Panc1 (cell line): ENCODE measurements at regions not wholly inside any gene's neighbourhood (a gene's known extent, or its start where the extent isn't known, plus 50 kb on each side); places are given as distances from the start of the nearest gene placed in this dataset.

Experiments
- ATAC-seq: fragments of 200-7000 bp; cut with Tn5 transposase; 2 replicates; pipeline ENCODE4 v1.9.1; 2020; ENCODE audit warnings: mild to moderate bottlenecking, moderate library complexity
- BruUV-seq: library from RNA; stranded (reverse); fragments of 400-500 nt; replicated peaks from 2 replicates; lab custom pipeline; 2021; lab: Mats Ljungman, UMichigan
- CTCF ChIA-PET: fragments of 300-600 bp; sonication (Branson Sonifier 250); formaldehyde crosslinking; loops from one replicate; lab custom pipeline; 2022; ENCODE audit warnings: antibody characterized with exemption; lab: Charles Lee
- POLR2A ChIA-PET: fragments of 300-600 bp; sonication (Branson Sonifier 250); formaldehyde crosslinking; loops from one replicate; lab custom pipeline; 2022; ENCODE audit warnings: antibody characterized with exemption; lab: Charles Lee
- DNase-seq: peaks from one replicate; pipeline ENCODE4 v3.0.0-alpha.2; 2010; ENCODE audit warnings: low read depth, low spot score
- H3K27ac ChIP-seq: 2 replicates; pipeline ENCODE4 v1.5.1; 2011; ENCODE audit warnings: mild to moderate bottlenecking, low read length, inconsistent platforms
- H3K27me3 ChIP-seq: fragments of 200-500 bp; sonication (Bioruptor generic); 2 replicates; pipeline ENCODE4 v1.6.0; 2014; ENCODE audit warnings: low read length, inconsistent platforms; ENCODE audit not compliant: control insufficient read depth, insufficient read depth
- H3K36me3 ChIP-seq: fragments of 200-500 bp; sonication (Bioruptor generic); 2 replicates; pipeline ENCODE4 v1.5.1; 2014; ENCODE audit warnings: inconsistent platforms, mild to moderate bottlenecking, low read length, moderate library complexity; ENCODE audit not compliant: control insufficient read depth, insufficient read depth
- H3K4me1 ChIP-seq: 2 replicates; pipeline ENCODE4 v1.5.1; 2011; ENCODE audit warnings: inconsistent platforms, mild to moderate bottlenecking, low read length, moderate library complexity; ENCODE audit not compliant: control insufficient read depth, insufficient read depth
- H3K4me3 ChIP-seq, 2 experiments: 2 replicates each; pipeline ENCODE4 v1.5.1; 2011 to 2012; ENCODE audit warnings: low read depth in 2 of 2, low read length in 2 of 2, mild to moderate bottlenecking in 2 of 2, inconsistent platforms in 1 of 2, moderate library complexity in 1 of 2
- H3K9me3 ChIP-seq: fragments of 200-500 bp; sonication (Bioruptor generic); 2 replicates; pipeline ENCODE4 v1.5.1; 2014; ENCODE audit warnings: low read depth, mild to moderate bottlenecking, inconsistent platforms, low read length, moderate library complexity; ENCODE audit not compliant: control insufficient read depth, insufficient read depth
- CTCF ChIP-seq: fragments of 450-650 bp; IDR thresholded peaks from 2 replicates; pipeline ENCODE4 v1.5.1; 2017; ENCODE audit warnings: mild to moderate bottlenecking
- POLR2AphosphoS5 ChIP-seq: IDR thresholded peaks from 2 replicates; pipeline ENCODE4 v1.6.1; 2012; ENCODE audit warnings: mild to moderate bottlenecking, low read depth, low read length, moderate library complexity
- SIN3A ChIP-seq: IDR thresholded peaks from 2 replicates; pipeline ENCODE4 v1.6.1; 2012; ENCODE audit warnings: low read depth, mild to moderate bottlenecking, low read length, moderate library complexity, borderline replicate concordance; ENCODE audit not compliant: insufficient read depth
- TCF7L2 ChIP-seq: IDR thresholded peaks from 2 replicates; pipeline ENCODE4 v1.6.1; 2011; ENCODE audit warnings: mild to moderate bottlenecking, low read depth, low read length, inconsistent platforms
- in situ Hi-C: cut with HindIII; loops from 2 replicates; pipeline ENCODE4 v1.10.0; 2016; ENCODE audit warnings: low sequenced_read_pairs, low pct_unique_long_range_greater_than_20kb
- intact Hi-C: fragments of 100-400 bp; cut with micrococcal nuclease; formaldehyde crosslinking; loops from one replicate; pipeline ENCODE4 v1.10.0; 2022; ENCODE audit not compliant: unreplicated experiment
- TF ChIP-seq, protein P1 (sequence below), 2 experiments: IDR thresholded peaks; 2 replicates each; pipeline ENCODE4 v1.6.1; 2011 to 2012; ENCODE audit warnings: low read depth in 2 of 2, control low read depth in 1 of 2, low read length in 1 of 2, mild to moderate bottlenecking in 1 of 2, moderate library complexity in 1 of 2; ENCODE audit not compliant: insufficient read depth in 1 of 2

DNA sequence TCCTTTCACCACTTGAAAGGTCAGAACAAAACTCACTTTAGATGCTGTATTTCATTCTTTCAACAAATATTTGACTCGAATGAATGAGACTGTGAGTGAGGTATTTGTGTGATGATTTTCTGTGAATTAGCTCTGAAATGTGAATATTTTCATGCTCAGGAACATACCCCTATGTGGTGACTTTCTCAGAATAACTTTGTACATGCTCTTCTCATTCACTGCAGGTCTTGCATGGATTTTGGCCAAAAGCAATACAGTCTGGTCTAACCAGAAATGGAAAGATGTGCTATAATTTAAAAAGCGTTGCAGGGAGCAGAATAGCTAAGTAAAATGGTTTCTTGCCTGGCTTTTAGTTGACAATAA is 75.5 kb downstream of the MYCN start:
- in situ Hi-C loops (no loop called here), intact Hi-C loops (no loop called here)
- DNase-seq: no peak
- ChIA-PET CTCF (no interaction called here), POLR2A (no interaction called here)
- no peaks in the 10 kb centered on the region for H3K36me3 ChIP-seq
- no peaks in the 10 kb centered on the region for H3K9me3 ChIP-seq
- no peak overlapping the region for H3K27ac ChIP-seq
- peaks cover 8% of the 10 kb centered on the region; the same call in 1 of the 2 replicates for H3K27me3 ChIP-seq
- TF ChIP-seq, protein P1, sequence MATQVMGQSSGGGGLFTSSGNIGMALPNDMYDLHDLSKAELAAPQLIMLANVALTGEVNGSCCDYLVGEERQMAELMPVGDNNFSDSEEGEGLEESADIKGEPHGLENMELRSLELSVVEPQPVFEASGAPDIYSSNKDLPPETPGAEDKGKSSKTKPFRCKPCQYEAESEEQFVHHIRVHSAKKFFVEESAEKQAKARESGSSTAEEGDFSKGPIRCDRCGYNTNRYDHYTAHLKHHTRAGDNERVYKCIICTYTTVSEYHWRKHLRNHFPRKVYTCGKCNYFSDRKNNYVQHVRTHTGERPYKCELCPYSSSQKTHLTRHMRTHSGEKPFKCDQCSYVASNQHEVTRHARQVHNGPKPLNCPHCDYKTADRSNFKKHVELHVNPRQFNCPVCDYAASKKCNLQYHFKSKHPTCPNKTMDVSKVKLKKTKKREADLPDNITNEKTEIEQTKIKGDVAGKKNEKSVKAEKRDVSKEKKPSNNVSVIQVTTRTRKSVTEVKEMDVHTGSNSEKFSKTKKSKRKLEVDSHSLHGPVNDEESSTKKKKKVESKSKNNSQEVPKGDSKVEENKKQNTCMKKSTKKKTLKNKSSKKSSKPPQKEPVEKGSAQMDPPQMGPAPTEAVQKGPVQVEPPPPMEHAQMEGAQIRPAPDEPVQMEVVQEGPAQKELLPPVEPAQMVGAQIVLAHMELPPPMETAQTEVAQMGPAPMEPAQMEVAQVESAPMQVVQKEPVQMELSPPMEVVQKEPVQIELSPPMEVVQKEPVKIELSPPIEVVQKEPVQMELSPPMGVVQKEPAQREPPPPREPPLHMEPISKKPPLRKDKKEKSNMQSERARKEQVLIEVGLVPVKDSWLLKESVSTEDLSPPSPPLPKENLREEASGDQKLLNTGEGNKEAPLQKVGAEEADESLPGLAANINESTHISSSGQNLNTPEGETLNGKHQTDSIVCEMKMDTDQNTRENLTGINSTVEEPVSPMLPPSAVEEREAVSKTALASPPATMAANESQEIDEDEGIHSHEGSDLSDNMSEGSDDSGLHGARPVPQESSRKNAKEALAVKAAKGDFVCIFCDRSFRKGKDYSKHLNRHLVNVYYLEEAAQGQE (IDR thresholded peaks at IDR 0.05; ENCODE audit: insufficient read depth in 1 of 2, low read depth in 2 of 2, low read length in 1 of 2): no peak
- TF ChIP-seq TCF7L2: no peak
- TF ChIP-seq SIN3A: no peak
- no peak for TF ChIP-seq CTCF
- no peak for TF ChIP-seq POLR2AphosphoS5
- H3K4me3 ChIP-seq: no peak overlapping the region
- ATAC-seq: no peak
- no TSS peak for BruUV-seq
- no peaks in the 10 kb centered on the region for H3K4me1 ChIP-seq

- H3K36me3 ChIP-seq: no peaks in the 10 kb centered on the region
- no TSS peak for BruUV-seq
These were observed 75.0 kb downstream of the MYCN start for GRCh38 chr2:16015210-16015902.

More at GRCh38 chr2:16015210-16015902, 75.0 kb downstream of the MYCN start:
- H3K4me1 ChIP-seq: no peaks in the 10 kb centered on the region
- H3K4me3 ChIP-seq: no peak overlapping the region
- TF ChIP-seq CTCF (no peak), POLR2AphosphoS5 (no peak), TCF7L2 (no peak), SIN3A (no peak)
- TF ChIP-seq, protein P1 (IDR thresholded peaks at IDR 0.05; ENCODE audit: insufficient read depth in 1 of 2, low read depth in 2 of 2, low read length in 1 of 2): no peak
- in situ Hi-C loops (no loop called here), intact Hi-C loops (no loop called here)
- ATAC-seq (no peak), DNase-seq (no peak)
- ChIA-PET CTCF (no interaction called here), POLR2A (no interaction called here)
- peaks cover 8% of the 10 kb centered on the region; the same call in 1 of the 2 replicates for H3K27me3 ChIP-seq
- H3K9me3 ChIP-seq: no peaks in the 10 kb centered on the region
- H3K27ac ChIP-seq: no peak overlapping the region
